ENCODE measurements at regions not wholly inside any gene's neighbourhood (a gene's known extent, or its start where the extent isn't known, plus 50 kb on each side); places are given as distances from the start of the nearest gene placed in this dataset.

- TF ChIP-seq, protein P1, sequence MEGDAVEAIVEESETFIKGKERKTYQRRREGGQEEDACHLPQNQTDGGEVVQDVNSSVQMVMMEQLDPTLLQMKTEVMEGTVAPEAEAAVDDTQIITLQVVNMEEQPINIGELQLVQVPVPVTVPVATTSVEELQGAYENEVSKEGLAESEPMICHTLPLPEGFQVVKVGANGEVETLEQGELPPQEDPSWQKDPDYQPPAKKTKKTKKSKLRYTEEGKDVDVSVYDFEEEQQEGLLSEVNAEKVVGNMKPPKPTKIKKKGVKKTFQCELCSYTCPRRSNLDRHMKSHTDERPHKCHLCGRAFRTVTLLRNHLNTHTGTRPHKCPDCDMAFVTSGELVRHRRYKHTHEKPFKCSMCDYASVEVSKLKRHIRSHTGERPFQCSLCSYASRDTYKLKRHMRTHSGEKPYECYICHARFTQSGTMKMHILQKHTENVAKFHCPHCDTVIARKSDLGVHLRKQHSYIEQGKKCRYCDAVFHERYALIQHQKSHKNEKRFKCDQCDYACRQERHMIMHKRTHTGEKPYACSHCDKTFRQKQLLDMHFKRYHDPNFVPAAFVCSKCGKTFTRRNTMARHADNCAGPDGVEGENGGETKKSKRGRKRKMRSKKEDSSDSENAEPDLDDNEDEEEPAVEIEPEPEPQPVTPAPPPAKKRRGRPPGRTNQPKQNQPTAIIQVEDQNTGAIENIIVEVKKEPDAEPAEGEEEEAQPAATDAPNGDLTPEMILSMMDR (conservative IDR thresholded peaks at IDR 0.05): no peak
- TF ChIP-seq EZH2 (IDR thresholded peaks at IDR 0.05; ENCODE audit: low read depth): no peak
These were observed 786.2 kb downstream of the SLITRK6 start for GRCh38 chr13:85013006-85013405.

Measured in PC-9 (cell line).